ENCODE measurements at regions not wholly inside any gene's neighbourhood (a gene's known extent, or its start where the extent isn't known, plus 50 kb on each side); places are given as distances from the start of the nearest gene placed in this dataset.

GRCh38 chr10:128310971-128311658 is 184.9 kb upstream of the MKI67 start:
- in situ Hi-C loops (cut with MboI; ENCODE audit: low sequenced_read_pairs), result no loop called here

- in situ Hi-C loops (cut with MboI; ENCODE audit: low sequenced_read_pairs), result no loop called here
Observed at GRCh38 chr10:128312250-128312649, 186.0 kb upstream of the MKI67 start.

- in situ Hi-C loops (cut with MboI; ENCODE audit: low sequenced_read_pairs), result no loop called here
Observed at GRCh38 chr10:128314686-128315085, 188.5 kb upstream of the MKI67 start.

- in situ Hi-C loops (cut with MboI; ENCODE audit: low sequenced_read_pairs), result no loop called here
Observed at GRCh38 chr10:128316121-128316726, 190.0 kb upstream of the MKI67 start.

GRCh38 chr10:128316925-128317324 is 190.7 kb upstream of the MKI67 start:
- in situ Hi-C loops (cut with MboI; ENCODE audit: low sequenced_read_pairs), result no loop called here

- in situ Hi-C loops (cut with MboI; ENCODE audit: low sequenced_read_pairs), result no loop called here
Observed at GRCh38 chr10:128318366-128318765, 192.1 kb upstream of the MKI67 start.

GRCh38 chr10:128318913-128319312 is 192.7 kb upstream of the MKI67 start:
- in situ Hi-C loops (cut with MboI; ENCODE audit: low sequenced_read_pairs), result no loop called here

GRCh38 chr10:128322106-128322505 is 195.9 kb upstream of the MKI67 start:
- in situ Hi-C loops (cut with MboI; ENCODE audit: low sequenced_read_pairs), result no loop called here

- in situ Hi-C loops (cut with MboI; ENCODE audit: low sequenced_read_pairs), result no loop called here
Observed at GRCh38 chr10:128322950-128323349, 196.7 kb upstream of the MKI67 start.

GRCh38 chr10:128324058-128324827 is 198.0 kb upstream of the MKI67 start:
- in situ Hi-C loops (cut with MboI; ENCODE audit: low sequenced_read_pairs), result no loop called here

GRCh38 chr10:128325788-128326187 is 199.6 kb upstream of the MKI67 start:
- in situ Hi-C loops (cut with MboI; ENCODE audit: low sequenced_read_pairs), result no loop called here

- in situ Hi-C loops (cut with MboI; ENCODE audit: low sequenced_read_pairs), result no loop called here
Observed at GRCh38 chr10:128326251-128326650, 200.0 kb upstream of the MKI67 start.

GRCh38 chr10:128326851-128327250 is 200.6 kb upstream of the MKI67 start:
- in situ Hi-C loops (cut with MboI; ENCODE audit: low sequenced_read_pairs), result no loop called here

GRCh38 chr10:128336401-128336800 is 210.2 kb upstream of the MKI67 start:
- in situ Hi-C loops (cut with MboI; ENCODE audit: low sequenced_read_pairs), result no loop called here

- in situ Hi-C loops (cut with MboI; ENCODE audit: low sequenced_read_pairs), result no loop called here
Observed at GRCh38 chr10:128337860-128338378, 211.7 kb upstream of the MKI67 start.

- in situ Hi-C loops (cut with MboI; ENCODE audit: low sequenced_read_pairs), result no loop called here
Observed at GRCh38 chr10:128338951-128339350, 212.7 kb upstream of the MKI67 start.

GRCh38 chr10:128339753-128340152 is 213.5 kb upstream of the MKI67 start:
- in situ Hi-C loops (cut with MboI; ENCODE audit: low sequenced_read_pairs), result no loop called here

- in situ Hi-C loops (cut with MboI; ENCODE audit: low sequenced_read_pairs), result no loop called here
Observed at GRCh38 chr10:128345353-128345752, 219.1 kb upstream of the MKI67 start.

- in situ Hi-C loops (cut with MboI; ENCODE audit: low sequenced_read_pairs), result no loop called here
Observed at GRCh38 chr10:128360783-128361182, 234.6 kb upstream of the MKI67 start.

GRCh38 chr10:128361487-128361886 is 235.3 kb upstream of the MKI67 start:
- in situ Hi-C loops (cut with MboI; ENCODE audit: low sequenced_read_pairs), result no loop called here

GRCh38 chr10:128362514-128362913 is 236.3 kb upstream of the MKI67 start:
- in situ Hi-C loops (cut with MboI; ENCODE audit: low sequenced_read_pairs), result no loop called here

GRCh38 chr10:128364631-128365030 is 238.4 kb upstream of the MKI67 start:
- in situ Hi-C loops (cut with MboI; ENCODE audit: low sequenced_read_pairs), result no loop called here
